WERI-Rb-1 (cell line): ENCODE measurements at regions not wholly inside any gene's neighbourhood (a gene's known extent, or its start where the extent isn't known, plus 50 kb on each side); places are given as distances from the start of the nearest gene placed in this dataset.

Experiments
- DNase-seq: peaks from one replicate; pipeline ENCODE4 v3.0.0-alpha.2; 2020
- H3K27ac ChIP-seq: fragments of 250-450 bp; sonication (Bioruptor Pico); 2 replicates; pipeline ENCODE4 v1.5.1; 2020; ENCODE audit warnings: mild to moderate bottlenecking, moderate library complexity
- H3K27me3 ChIP-seq: fragments of 250-450 bp; sonication (Bioruptor Pico); 2 replicates; pipeline ENCODE4 v1.5.1; 2021; ENCODE audit warnings: mild to moderate bottlenecking, low read depth, moderate library complexity; ENCODE audit not compliant: insufficient read depth, severe bottlenecking
- H3K36me3 ChIP-seq: fragments of 250-450 bp; sonication (Bioruptor Pico); 2 replicates; pipeline ENCODE4 v1.5.1; 2020; ENCODE audit warnings: mild to moderate bottlenecking, moderate library complexity
- H3K4me3 ChIP-seq: 2 replicates; pipeline ENCODE4 v1.5.1; 2011; ENCODE audit warnings: low read depth, mild to moderate bottlenecking, control low read depth, low read length
- H3K9me3 ChIP-seq: fragments of 250-450 bp; sonication (Bioruptor Pico); 2 replicates; pipeline ENCODE4 v1.5.1; 2021; ENCODE audit warnings: mild to moderate bottlenecking, moderate library complexity; ENCODE audit not compliant: severe bottlenecking
- CTCF ChIP-seq: IDR thresholded peaks from 2 replicates; pipeline ENCODE4 v1.5.1; 2011; ENCODE audit warnings: low read depth, mild to moderate bottlenecking, control low read depth, inconsistent platforms, low read length

GRCh38 chr20:11170565-11170964, 496.8 kb upstream of the JAG1 start:
- H3K4me3 ChIP-seq = no peak overlapping the region
- H3K27me3 ChIP-seq = no peaks in the 10 kb centered on the region
- no peak for TF ChIP-seq CTCF
- no peak for DNase-seq
- no peaks in the 10 kb centered on the region for H3K36me3 ChIP-seq
- no peaks in the 10 kb centered on the region for H3K9me3 ChIP-seq
- H3K27ac ChIP-seq = no peak overlapping the region

- no peak for TF ChIP-seq CTCF
- Histone ChIP-seq H3K27ac (no peak overlapping the region), H3K9me3 (no peaks in the 10 kb centered on the region), H3K4me3 (no peak overlapping the region), H3K27me3 (no peaks in the 10 kb centered on the region), H3K36me3 (no peaks in the 10 kb centered on the region)
- no peak for DNase-seq
These were observed 499.1 kb upstream of the JAG1 start for GRCh38 chr20:11172881-11173280.

GRCh38 chr20:11173916-11174315, 500.1 kb upstream of the JAG1 start:
- Histone ChIP-seq H3K27me3 (no peaks in the 10 kb centered on the region), H3K27ac (no peak overlapping the region), H3K9me3 (no peaks in the 10 kb centered on the region), H3K36me3 (no peaks in the 10 kb centered on the region), H3K4me3 (no peak overlapping the region)
- TF ChIP-seq CTCF = no peak
- DNase-seq = no peak

GRCh38 chr20:11174861-11175260, 501.1 kb upstream of the JAG1 start:
- TF ChIP-seq CTCF = no peak
- no peak for DNase-seq

GRCh38 chr20:11176431-11176830, 502.6 kb upstream of the JAG1 start:
- H3K27me3 ChIP-seq = no peaks in the 10 kb centered on the region
- H3K36me3 ChIP-seq = no peaks in the 10 kb centered on the region
- no peak overlapping the region for H3K27ac ChIP-seq
- TF ChIP-seq CTCF = no peak
- no peak overlapping the region for H3K4me3 ChIP-seq
- H3K9me3 ChIP-seq = no peaks in the 10 kb centered on the region
- DNase-seq = no peak

More at GRCh38 chr20:11174861-11175260, 501.1 kb upstream of the JAG1 start:
- H3K27ac ChIP-seq = no peak overlapping the region
- no peaks in the 10 kb centered on the region for H3K27me3 ChIP-seq
- no peaks in the 10 kb centered on the region for H3K9me3 ChIP-seq
- H3K36me3 ChIP-seq = no peaks in the 10 kb centered on the region
- no peak overlapping the region for H3K4me3 ChIP-seq

- H3K27ac ChIP-seq = no peak overlapping the region
- no peaks in the 10 kb centered on the region for H3K27me3 ChIP-seq
- no peaks in the 10 kb centered on the region for H3K9me3 ChIP-seq
- no peak overlapping the region for H3K4me3 ChIP-seq
- DNase-seq = no peak
- no peak for TF ChIP-seq CTCF
- H3K36me3 ChIP-seq = no peaks in the 10 kb centered on the region
These were observed 505.3 kb upstream of the JAG1 start for GRCh38 chr20:11178946-11179654.
